RPMI8226 (cell line): ENCODE measurements at regions not wholly inside any gene's neighbourhood (a gene's known extent, or its start where the extent isn't known, plus 50 kb on each side); places are given as distances from the start of the nearest gene placed in this dataset.

ENCODE experiments used
- DNase-seq: peaks from one replicate; pipeline ENCODE4 v3.0.0-alpha.2; 2015

DNA sequence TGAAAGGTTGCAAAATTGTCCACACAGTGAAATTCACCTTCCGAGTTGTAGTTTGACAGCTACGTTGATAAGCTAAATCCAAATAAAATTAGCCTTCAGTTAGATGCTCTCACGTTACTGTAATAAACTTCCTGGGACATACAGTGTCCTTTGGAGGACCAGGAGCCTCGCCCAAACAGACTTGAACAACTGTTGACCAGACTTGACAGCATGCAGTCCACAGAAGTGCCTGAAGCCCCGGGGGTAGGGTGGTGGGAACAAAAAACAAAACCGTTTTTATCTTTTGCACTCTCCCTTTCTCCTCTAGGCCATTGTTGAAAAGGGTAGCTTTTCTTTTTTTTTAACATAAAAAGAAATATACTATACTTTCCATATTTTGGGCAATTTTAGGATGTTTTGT lies 172.8 kb upstream of the SAMSN1 start:
- DNase-seq, result no peak

DNA sequence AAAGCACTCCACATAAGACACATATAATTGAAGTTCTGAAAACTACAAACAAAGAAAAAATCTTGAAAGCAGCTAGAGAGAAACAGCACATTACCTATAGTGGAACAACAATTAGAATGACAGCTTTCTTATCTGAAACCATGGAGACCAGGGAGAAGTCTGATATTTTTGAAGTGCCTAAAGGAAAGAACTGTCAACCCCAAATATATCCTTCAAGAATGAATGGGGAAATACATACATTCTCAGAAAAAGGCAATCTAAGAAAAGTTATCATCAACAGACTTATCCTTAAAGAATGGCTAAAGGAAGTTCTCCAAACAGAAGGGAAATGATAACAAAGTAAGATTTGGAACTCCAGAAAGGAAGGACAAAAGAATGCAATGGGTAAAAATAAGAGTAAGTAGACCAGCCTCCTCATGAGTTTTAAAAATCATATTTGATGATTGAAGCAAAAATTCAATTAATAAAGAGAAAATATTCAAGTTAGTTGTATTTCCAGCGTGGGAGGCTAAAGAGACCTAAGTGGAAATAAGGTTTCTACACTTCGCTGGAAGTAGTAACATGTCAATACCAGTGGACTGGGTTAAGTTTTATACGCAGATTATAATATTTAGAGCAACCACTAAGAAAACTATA lies 170.8 kb upstream of the SAMSN1 start:
- no peak for DNase-seq

DNA sequence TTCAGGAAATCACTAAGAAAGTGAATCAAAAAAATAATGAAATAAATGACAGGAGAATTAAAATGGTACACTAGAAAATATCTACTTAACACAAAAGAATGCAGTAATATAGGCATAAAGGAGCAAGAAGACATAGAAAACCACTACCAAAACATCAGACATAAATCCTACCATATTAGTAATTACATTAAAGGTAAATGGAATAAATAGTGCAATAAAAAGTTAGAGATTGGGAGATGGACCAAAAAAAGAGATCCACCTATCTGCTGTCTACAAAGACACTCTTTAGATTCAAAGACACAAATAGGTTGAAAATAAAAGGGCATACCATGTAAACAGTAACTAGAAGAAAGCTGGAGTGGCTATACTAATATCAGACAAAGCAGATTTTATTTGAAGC lies 167.0 kb upstream of the SAMSN1 start:
- no peak for DNase-seq

DNA sequence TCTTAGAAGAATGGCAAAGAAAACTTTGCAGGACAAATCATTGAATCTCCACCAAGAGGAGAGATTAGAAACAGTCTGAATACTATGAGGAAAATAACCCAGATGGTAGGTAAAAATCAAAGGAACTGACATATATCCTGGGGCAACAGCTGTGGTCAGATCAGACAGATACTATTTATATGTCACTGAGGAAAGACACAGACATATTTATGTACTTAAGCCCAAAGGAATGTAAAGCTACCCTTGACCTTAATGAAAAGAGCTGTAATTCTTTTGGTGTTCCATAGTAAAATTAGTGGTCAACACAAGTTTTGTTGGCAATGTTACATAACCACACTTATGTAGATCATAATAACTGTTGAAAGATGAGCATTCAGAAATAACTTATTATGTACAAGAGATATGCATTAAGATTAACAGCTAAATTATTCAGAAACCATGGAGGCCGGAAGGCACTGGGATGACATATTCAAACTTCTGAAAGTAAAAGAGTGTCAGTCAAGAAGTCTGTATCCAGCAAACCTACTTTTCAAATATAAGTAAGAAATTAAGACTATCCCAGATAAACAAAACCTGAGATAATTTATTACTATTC lies 166.1 kb upstream of the SAMSN1 start:
- DNase-seq, result no peak

DNA sequence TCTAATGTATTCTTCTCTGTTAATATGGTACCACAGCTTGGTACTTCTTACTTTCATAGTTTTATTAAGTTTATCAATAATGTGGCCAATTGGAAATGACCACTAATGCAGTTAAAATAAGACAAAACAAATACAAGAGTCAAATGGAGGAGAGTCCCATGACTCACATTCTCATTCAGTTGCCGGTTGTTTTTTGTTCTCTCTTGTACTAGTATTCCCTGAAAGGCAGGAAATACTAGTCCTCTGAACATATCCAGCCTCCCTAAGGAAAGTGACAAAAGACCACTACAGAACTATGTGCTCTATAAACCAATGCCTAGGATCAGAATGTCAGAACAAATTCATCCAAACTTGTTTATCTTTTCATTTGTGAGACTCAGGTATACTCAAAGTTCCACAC lies 165.2 kb upstream of the SAMSN1 start:
- DNase-seq, result no peak

DNA sequence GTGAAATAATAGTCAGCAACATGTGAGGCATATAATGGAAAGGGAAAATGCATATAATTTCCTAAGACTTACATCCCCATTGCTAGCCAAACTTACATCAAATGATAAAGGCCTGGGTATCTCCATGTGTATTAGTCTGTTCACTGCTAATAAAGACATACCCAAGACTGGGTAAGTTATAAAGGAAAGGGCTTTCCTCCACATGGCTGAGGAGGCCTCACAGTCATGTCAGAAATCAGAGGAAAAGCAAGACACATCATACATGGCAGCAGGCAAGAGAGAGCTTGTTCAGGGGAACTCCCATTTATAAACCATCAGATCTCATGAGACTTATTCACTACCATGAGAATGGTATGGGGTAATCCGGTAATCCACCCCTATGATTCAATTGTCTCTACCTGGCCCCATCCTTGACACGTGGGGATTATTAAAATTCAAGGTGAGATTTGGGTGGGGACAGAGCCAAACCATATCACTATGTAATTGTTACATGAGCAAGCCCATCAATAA lies 161.5 kb upstream of the SAMSN1 start:
- DNase-seq, result no peak

DNA sequence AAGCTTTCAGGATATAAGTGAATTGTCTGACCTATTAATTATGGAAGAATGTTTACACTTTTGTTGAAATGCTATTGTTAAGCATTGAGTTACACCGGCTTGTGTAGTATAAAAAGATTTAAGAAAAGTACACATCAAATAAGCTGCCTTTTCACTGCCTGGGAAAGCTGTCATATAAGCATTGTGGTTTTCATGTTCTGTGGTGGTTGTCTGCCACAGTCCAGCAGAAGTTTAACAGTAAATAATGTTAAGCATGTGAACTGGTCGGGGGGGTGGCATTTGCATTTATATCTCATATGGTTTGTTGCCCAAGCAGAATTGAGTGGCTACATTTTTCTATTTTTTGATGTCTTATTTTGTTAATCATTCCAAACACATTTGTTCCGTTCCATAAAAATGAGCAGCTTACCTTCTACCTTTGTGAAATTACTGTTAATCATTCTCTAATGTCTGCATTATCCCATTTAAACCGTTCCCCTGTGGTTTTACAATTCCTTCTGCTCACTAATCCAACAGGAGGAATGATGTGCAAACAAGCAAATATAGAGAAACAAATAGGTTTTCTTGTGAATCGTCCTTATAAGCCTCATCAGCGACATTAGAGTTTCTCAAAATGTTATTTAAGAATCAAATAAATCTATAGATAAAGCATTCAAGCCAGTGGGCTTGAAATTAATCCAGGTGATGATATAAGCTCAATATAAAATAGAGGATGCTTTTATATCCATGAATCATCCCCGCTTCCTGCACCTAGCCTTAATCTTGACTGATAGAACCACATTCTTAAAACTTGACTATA lies 160.8 kb upstream of the SAMSN1 start:
- DNase-seq, result no peak

DNA sequence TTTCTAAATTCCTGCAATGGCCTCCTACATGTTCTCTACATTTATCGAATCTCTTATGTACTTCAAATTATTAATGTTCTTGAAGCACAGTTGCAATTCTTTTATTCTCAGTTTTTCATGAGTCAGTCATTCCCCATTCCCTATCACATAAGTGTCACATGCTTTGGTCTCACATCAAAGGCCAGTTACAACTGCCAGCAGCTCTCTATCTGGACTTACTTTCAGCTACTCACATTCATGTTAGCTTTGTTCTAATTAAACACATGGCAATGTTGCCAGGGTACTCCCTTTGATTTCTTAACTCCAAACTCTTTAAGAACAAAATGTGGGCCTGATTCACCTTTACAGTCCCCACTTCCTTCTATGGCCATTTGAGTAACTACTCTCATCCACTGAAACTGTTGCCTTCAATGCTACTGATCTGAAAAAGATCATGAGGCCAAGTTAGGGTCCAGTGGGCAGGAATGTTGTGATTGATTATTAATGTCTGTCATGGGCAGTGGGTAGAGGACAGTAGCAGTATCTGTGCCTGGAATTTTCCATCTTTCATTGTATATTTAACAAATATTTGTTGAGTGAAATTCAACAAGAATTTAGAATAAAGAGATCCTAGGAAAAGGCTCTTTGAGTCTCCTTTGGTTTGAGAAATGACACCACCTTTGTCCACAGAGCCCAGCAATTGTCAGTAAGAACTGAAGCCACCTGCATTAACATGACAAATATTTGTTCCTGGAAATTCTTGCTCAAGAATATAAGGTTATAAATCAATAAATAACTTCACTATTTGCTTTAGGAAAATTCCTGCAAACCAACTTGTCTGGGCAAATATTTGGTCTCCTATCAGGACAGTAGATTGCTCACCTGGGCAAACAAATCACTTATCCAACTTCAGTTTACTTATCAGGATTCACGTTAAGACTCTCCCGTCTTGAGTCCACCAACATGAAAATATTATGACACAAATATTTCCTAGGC lies 153.6 kb upstream of the SAMSN1 start:
- DNase-seq, result no peak

DNA sequence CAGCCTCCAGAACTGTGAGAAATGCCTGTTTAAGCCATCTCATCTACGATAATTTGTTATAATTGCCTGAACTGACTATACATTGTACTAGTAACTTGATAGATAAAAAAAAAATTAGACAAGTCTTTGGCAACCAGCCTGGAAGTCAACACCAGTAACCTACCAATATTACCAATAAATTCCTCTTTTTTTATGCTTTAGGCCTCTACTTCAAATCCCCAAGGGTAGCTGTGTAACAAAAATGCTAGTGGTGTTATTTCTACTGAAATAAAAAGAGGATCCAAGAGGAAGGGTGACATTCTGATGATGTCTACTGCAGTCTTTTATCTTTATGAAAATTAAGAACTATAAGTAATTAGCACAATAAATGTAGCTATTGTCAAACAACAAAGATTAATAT lies 151.7 kb upstream of the SAMSN1 start:
- no peak for DNase-seq

DNA sequence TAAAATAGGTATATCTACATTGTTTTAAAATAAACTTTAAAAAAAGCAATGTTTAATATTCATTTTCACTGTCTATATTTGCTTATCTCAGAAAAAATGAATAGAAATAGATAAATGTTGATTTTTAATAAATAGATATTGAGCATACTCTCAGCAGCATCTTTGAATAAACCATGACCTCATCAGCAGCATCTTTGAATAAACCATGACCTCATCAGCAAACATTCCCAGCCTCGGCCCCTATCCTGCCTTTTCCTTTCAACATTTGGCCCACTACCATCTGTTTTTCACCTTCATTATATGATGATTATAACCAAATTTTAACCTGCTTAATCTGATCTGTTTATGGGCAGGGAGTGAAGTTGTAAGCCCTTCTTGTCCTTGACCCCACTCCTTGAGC lies 148.7 kb upstream of the SAMSN1 start:
- no peak for DNase-seq

DNA sequence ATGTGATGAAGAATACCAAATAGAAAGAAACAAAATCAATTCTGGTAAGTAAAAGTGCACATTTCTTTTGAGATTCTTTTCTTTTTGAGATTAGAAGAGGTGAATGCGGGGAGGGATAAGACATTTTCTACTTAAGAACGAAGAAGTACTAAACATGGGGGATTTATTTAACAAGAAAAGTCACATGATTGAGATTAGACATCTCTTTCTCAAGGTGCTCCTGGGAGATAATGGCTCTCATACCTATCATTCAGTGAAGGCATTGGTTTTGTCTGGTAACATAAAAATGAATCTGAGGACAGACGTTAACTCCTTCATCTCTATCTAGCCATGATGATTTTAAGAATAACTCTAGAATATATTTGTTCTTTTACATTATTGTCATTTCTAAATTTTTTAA lies 147.9 kb upstream of the SAMSN1 start:
- no peak for DNase-seq

DNA sequence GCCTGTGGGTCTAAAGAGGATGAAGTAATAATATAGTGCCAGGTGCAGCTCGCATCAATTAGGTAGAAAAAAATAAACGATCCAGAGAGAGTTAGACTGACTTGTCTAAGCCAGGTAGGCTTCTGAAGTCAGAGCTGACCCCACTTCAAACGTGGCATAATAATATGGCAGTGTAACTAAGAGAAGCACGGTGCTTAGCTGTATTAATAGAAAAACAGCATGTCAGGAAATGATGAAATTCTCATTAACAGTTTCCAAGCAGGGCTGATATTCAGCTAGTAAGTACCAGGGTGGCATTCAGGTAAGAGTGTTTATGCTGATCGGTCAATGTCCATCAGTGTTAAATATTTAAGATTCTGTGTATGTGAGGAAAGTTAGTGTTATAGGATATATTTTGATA lies 145.8 kb upstream of the SAMSN1 start:
- DNase-seq, result no peak

DNA sequence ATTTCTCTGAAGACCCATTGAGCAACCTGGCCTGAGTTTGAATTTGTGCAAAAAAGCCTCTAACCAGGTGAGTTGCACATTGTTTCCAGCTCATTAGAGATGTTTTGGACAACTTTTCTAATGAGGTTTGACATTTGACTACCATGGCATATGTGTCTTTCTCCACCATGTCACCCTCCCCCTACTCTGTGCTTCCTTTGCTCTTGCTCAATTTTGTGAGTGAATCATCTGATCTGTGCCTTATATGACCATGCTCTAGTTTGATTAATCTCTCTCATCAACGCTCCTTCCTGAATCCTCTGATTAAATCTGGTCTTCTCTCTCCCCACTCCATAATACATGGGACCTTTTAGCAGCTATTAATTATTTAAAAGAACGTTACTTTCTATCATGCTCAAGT lies 144.8 kb upstream of the SAMSN1 start:
- DNase-seq, result no peak

DNA sequence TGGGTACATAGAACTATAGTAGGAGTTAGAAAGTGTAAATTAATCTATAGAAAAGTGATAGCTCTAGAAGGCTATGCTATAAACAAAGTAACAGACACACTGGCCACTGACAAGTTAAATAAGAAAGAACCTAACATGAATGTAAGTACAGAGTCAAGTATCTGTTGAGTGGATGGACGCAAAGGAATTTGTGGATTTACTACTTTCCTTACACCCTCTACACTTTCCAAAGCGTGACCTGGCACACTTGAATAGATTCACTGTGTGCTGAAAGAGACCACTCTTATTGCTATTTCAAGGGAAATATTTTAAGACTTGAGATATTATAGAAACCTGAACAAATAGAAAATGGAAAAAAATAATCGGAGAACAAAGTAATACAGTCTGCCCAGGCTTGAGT lies 142.8 kb upstream of the SAMSN1 start:
- no peak for DNase-seq

DNA sequence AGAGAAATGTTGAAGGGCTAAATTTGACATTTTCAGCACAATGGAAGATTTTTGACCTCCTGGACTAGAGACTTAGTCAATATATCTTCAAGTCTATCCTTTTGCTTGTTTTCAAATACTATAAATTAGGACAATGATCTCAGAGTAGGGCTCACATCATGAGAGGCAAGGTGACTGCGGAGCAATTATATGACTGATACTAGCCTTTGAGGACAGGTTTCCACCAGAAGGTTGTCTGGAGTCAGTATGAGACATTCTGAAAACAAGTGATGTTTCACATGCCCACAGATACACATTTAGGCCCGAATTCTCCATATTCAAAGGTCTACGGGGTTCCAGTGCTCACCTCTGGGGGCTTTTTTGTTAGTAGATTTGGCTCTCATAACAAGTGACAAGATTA lies 142.3 kb upstream of the SAMSN1 start:
- no peak for DNase-seq

DNA sequence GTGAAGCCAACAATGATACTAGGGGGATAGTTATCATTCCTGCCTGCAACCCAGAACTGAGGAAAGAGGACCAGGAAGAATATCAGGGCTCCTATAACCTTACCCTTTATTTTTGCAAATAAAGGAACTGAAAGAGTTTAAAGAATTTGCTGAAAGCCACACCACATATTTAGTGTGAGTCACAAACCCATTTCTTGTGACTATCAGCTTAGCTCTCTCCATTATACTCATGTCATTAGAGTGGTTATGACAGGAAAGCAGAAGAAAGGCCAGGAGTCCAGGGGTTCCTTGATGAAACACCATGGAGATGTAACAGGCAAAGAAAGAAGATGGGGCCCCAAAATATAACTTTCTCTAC lies 141.1 kb upstream of the SAMSN1 start:
- DNase-seq, result peak; percentile 70

DNA sequence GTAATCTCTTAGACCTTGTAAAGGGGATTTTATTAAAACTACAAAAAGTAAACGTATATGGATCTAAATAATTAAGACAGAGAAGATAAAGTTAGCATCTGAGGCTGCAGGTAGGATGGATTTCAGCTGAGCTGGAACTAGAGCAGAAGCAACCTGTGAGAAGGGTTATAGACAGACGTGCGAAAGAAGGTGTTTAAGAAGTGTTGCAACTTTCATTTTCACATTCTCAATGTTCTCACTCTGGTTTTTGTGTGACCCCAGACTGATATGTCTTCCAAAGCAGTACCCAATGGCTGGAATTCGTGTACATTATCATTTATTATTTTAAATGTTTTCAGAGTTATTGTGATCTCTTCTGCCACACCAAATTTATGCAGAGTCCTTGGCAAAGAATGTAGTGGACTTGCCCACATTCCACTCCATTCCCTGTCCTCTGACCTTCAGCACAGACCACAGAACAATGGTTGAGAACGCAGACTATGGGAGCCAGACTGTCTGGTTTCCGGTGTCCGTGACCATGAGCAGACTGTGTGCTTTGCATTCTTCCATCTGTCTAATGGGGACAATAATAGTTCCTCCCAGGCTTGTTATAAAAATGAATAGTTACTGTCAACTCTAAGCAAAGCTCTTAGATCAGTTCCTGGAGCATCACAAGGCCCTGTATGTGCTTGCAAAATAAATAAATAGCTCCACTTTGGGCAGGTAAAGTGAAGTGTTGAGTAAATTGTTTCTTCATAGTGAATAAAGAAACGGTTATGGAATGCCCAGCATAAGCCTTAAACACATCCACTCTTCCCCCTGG lies 140.6 kb upstream of the SAMSN1 start:
- peak; percentile 64 for DNase-seq

DNA sequence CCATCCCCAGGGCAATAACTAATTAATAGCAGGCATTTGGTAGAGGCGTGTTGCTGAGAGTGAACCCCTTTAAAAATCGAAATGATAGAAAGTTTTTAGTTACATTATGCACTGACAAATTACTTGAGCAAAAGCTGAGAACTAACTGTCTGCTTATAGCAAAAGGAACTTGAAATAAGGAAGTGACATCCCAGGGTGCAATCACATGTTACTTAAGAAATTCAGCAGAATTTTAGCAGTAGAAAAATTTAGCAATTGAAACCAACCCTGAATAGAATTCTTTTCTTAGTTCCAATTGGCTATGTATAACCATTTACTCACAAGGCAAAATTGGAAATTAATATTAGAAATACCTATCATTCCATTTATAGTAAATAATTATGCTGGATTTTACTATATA lies 139.5 kb upstream of the SAMSN1 start:
- peak; percentile 56 for DNase-seq

DNA sequence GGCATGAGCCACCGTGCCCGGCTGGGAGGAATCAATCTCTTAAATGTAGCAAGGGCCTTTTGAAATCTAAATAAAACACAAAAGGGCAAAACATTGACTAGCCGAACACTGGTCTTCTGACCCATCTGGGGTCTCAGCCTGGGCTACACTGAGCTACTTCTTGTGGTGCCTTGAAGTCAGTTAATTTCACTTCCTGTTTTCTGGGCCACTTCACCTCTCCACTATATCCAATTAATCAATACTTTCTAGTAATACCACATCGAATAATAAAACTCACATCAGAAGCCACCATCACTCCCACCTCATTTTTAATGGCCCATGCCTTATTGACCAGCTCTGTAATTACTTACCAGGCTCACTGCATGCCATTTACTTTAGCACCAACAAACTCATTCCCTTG lies 138.0 kb upstream of the SAMSN1 start:
- DNase-seq, result peak; percentile 39

DNA sequence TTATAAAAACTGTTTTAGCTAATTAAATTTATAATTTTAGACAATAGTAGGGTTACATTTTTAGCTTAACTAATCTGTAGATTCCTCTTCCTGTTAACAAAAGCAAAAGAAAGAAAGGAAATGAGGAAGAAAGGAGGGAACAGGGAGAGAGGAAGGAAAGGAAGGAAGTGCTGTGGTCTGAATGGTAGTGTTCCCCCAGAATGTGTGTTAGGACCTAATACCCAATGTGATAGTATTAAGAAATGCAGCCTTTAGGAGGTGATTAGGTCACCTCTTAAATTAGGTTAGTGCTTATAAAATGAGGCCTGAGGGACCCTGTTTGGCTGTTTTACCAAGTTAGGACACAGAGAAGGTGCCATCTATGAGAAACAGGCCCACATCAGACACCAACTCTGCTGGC lies 136.9 kb upstream of the SAMSN1 start:
- no peak for DNase-seq

DNA sequence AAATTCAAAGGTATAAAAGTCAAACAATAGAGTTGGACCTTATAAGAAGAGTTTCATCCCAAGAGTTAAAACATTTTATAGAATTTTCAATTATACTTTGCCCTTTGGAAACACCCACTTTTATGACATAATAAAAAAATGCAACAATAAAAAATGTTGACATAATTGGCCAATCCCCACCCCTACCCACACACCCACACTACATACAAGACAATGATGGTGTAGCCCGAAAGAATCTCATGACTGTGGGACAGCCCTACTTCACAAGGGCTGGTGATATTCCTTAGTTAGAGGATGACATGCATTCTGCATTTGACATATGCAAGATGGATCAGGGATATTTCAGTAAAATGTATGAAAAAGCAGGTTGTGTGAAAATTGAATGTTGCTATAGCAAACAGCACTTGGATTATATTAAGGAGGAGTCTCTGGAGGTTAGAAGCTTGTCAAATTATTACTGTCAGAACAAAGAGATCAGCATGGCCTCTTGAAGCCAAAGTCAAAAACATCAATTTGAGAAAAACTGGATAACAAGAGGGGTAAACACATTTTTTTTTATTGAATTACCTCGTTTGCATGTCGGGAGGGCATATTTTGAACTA lies 133.0 kb upstream of the SAMSN1 start:
- no peak for DNase-seq

DNA sequence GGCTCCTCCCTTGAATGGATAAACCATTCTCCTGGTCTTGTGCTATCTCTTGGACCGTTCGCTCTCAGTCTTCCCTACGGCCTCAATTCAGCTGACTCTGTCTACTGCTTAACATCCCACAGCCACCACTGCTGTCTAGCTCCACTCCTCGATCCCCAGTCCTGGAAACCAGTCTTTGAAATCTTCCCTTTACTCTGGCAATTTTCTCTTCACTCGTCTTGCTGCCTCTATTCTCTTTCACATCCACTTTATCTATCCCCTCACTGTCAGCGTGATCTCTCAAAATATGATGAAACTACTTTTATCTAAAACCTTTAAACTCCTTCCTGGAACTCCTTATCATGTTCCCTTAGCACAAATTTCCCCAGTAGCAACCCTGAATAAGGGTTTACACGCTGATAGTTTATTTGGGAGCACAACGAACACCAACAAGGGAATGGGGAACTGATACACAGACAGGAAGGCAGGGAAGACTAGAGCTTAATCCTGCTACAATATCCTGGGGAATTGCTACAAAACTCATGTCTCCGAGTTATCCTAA lies 131.6 kb upstream of the SAMSN1 start:
- DNase-seq, result no peak
